ENCODE measurements at regions not wholly inside any gene's neighbourhood (a gene's known extent, or its start where the extent isn't known, plus 50 kb on each side); places are given as distances from the start of the nearest gene placed in this dataset.

DNA sequence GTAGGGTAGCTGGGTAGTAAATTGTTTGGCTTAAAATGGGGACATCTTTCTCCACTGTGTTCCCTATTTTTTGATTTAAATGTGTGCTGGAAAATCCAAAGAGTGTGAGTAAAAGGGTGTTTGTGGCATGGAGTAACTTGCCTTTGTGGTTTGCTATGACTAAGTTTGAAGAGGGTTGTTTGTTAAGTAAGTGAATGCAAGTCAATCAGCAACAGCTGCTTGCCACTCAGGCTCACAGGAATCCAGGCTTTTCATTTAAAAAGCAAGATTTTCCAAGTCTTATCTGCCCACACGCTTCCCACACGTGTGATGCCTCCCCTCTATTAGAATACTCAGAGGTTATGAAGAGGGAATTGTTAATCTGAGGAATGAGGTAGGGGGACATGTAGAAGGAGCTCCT, 847.7 kb upstream of the RBFOX1 start:
- TF ChIP-seq, protein P1, sequence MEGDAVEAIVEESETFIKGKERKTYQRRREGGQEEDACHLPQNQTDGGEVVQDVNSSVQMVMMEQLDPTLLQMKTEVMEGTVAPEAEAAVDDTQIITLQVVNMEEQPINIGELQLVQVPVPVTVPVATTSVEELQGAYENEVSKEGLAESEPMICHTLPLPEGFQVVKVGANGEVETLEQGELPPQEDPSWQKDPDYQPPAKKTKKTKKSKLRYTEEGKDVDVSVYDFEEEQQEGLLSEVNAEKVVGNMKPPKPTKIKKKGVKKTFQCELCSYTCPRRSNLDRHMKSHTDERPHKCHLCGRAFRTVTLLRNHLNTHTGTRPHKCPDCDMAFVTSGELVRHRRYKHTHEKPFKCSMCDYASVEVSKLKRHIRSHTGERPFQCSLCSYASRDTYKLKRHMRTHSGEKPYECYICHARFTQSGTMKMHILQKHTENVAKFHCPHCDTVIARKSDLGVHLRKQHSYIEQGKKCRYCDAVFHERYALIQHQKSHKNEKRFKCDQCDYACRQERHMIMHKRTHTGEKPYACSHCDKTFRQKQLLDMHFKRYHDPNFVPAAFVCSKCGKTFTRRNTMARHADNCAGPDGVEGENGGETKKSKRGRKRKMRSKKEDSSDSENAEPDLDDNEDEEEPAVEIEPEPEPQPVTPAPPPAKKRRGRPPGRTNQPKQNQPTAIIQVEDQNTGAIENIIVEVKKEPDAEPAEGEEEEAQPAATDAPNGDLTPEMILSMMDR (conservative IDR thresholded peaks at IDR 0.05; ENCODE audit: low read depth, low read length), result no peak
- no peak for TF ChIP-seq FOS (IDR thresholded peaks at IDR 0.05; ENCODE audit: low read depth, low read length)
- TF ChIP-seq, protein P2, sequence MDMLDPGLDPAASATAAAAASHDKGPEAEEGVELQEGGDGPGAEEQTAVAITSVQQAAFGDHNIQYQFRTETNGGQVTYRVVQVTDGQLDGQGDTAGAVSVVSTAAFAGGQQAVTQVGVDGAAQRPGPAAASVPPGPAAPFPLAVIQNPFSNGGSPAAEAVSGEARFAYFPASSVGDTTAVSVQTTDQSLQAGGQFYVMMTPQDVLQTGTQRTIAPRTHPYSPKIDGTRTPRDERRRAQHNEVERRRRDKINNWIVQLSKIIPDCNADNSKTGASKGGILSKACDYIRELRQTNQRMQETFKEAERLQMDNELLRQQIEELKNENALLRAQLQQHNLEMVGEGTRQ (IDR thresholded peaks at IDR 0.05; ENCODE audit: low read depth, low read length), result no peak
- no peak for TF ChIP-seq POLR2A (IDR thresholded peaks at IDR 0.05; ENCODE audit: low read depth, low read length)
- TF ChIP-seq MXI1 (IDR thresholded peaks at IDR 0.05; ENCODE audit: borderline replicate concordance, low read depth, low read length), result no peak
- no peak for TF ChIP-seq NFE2L2 (IDR thresholded peaks at IDR 0.05; ENCODE audit: low read depth, low read length)
- TF ChIP-seq MAFK (IDR thresholded peaks at IDR 0.05; ENCODE audit: low read depth, low read length), result no peak
- TF ChIP-seq BHLHE40 (IDR thresholded peaks at IDR 0.05; ENCODE audit: low read depth, low read length), result no peak
- TF ChIP-seq CEBPB (IDR thresholded peaks at IDR 0.05; ENCODE audit: low read depth, low read length), result no peak
- TF ChIP-seq RAD21 (IDR thresholded peaks at IDR 0.05; ENCODE audit: low read length), result no peak
- no peak for TF ChIP-seq RCOR1 (IDR thresholded peaks at IDR 0.05; ENCODE audit: insufficient replicate concordance, low read length)
- TF ChIP-seq SMC3 (IDR thresholded peaks at IDR 0.05; ENCODE audit: low read depth, low read length), result no peak
- TF ChIP-seq MAZ (IDR thresholded peaks at IDR 0.05; ENCODE audit: borderline replicate concordance, low read depth, low read length), result no peak
